ENCODE measurements at regions not wholly inside any gene's neighbourhood (a gene's known extent, or its start where the extent isn't known, plus 50 kb on each side); places are given as distances from the start of the nearest gene placed in this dataset.

DNA sequence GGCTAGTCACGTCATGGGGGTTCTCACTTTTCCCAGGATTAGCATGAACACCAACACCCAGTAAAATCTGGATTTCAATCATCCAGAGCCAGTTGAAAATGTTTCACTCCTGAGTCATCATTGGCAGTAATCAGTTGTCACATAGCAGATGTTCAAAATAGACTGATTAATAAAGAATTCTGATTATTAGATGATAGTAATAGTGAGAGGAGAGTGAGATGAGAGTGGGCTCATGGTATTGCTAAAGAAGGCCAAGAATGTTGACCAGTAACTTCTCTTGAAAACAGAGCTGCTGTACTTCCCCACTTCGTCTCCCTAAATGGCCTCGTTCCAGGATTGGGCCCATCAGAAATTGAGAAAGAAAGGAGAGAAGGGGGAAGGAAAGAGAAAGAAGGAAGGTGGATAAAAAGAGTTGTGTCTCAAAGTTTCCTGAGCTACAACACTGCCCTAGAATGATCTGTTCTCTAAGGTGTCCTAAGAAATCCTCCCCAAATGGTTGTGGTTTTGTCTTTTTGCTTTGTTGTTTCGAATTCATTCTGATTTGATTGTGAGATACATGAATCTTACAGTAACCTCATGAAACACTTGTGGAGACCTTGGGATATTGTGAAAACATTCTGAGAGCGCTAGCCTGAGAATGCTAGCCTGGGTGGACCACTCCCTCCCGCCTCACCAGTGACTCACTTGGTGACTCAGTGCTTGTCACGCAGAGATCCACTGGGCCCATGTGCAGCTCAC is 502.2 kb upstream of the JARID2 start:
- H3K9me3 Mint-ChIP-seq, result peaks cover 7% of the 10 kb centered on the region
- peak; percentile 80 for DNase-seq
- peak overlapping the region; percentile 19 for H3K4me3 Mint-ChIP-seq
- ChIA-PET CTCF (no interaction called here), POLR2A (interaction anchor here (0.6 to 2.3 kb wide), 6 partner anchors 10 to 107 kb away, joined by 3 to 5 read pairs (median 3); no protein-coding TSS in a partner anchor)
- H3K27me3 Mint-ChIP-seq, result no peaks in the 10 kb centered on the region
- peak overlapping the region; percentile 89 for H3K27ac Mint-ChIP-seq
- peaks cover 61% of the 10 kb centered on the region for H3K4me1 Mint-ChIP-seq
- peaks cover 22% of the 10 kb centered on the region for H3K36me3 Mint-ChIP-seq (ENCODE audit: low read depth)

GRCh38 chr6:14744212-14744556 is 501.7 kb upstream of the JARID2 start:
- peak overlapping the region; percentile 89 for H3K27ac Mint-ChIP-seq
- peaks cover 65% of the 10 kb centered on the region for H3K4me1 Mint-ChIP-seq
- H3K9me3 Mint-ChIP-seq, result peaks cover 7% of the 10 kb centered on the region
- DNase-seq, result no peak
- H3K36me3 Mint-ChIP-seq (ENCODE audit: low read depth), result peaks cover 22% of the 10 kb centered on the region
- no peaks in the 10 kb centered on the region for H3K27me3 Mint-ChIP-seq
- ChIA-PET CTCF (no interaction called here), POLR2A (interaction anchor here (0.6 to 2.3 kb wide), 6 partner anchors 10 to 108 kb away, joined by 3 to 5 read pairs (median 3); no protein-coding TSS in a partner anchor)
- no peak overlapping the region for H3K4me3 Mint-ChIP-seq

DNA sequence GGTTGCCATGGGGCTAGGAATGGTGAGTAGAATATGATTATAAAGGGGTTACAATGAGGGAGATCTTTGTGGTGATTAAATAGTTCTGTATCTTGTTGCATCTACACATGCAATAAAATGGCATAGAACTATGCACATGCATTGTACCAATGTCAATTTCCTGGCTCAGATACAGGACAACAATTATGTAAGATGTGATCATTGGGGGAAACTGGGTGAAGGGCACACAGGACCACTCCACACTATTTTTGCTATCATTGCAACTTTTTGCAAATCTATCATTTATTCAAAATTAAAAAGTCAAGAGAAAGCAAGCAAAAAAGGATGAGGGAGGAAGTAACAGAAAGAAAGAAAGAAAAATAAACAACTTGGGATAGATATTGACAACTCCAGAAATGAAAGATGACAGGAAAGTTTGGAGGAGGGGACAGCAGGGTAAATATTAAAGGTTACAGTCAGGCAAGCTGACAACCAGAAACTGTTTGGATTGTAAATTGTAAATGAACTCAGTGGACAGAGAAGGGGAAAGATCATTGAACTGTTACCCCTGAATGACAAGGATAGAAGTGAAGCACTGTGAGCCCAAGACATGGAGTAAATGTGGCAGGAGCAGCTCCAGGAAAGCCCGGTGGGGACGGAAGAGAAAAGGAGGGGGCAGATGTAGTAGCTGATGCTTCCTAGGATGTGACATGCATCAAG is 499.6 kb upstream of the JARID2 start:
- Mint-ChIP-seq H3K27ac (no peak overlapping the region), H3K36me3 (ENCODE audit: low read depth) (peaks cover 8% of the 10 kb centered on the region), H3K9me3 (peaks cover 4% of the 10 kb centered on the region), H3K4me1 (peaks cover 69% of the 10 kb centered on the region), H3K4me3 (no peak overlapping the region), H3K27me3 (no peaks in the 10 kb centered on the region)
- CTCF ChIA-PET, result no interaction called here
- POLR2A ChIA-PET, result interaction anchor here (0.9 kb wide), 1 partner anchor 9 kb away, joined by 3 read pairs; no protein-coding TSS in a partner anchor
- DNase-seq, result no peak

DNA sequence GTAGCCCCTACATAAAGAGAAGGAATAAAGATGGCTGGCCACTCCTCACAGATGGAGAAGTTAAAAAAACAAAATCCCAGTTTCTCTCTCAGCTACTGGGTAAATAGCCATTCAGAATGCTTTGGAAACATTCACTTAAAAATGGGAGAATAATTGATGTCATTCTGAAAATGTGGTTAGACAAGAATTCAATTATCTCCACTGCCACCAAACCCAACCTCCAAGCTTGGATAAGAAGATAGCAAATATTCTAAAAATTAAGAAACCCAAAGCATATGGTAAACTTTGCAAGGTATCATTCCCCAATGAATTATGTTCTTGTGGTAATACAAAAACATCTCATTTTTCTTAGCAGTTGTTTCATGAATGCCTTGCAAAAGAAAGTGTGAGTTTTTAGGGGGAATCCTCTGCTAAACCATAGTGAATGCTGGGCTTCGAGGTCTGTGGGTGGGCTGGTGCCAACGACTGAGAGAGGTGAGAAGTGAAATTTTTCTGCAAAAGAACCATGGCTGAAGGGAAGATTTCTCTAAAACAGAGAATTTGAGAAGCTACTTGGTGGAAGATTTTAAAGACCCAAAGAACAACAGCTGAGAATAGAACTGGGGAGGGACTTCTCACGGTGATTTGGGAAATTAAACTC is 497.9 kb upstream of the JARID2 start:
- Mint-ChIP-seq H3K4me1 (peaks cover 57% of the 10 kb centered on the region), H3K27ac (peak overlapping the region; percentile 37), H3K27me3 (no peaks in the 10 kb centered on the region), H3K9me3 (no peaks in the 10 kb centered on the region), H3K4me3 (no peak overlapping the region), H3K36me3 (ENCODE audit: low read depth) (peaks cover 3% of the 10 kb centered on the region)
- ChIA-PET CTCF (interaction anchor here (1.0 kb wide), 1 partner anchor 82 kb away, joined by 3 read pairs; no protein-coding TSS in a partner anchor), POLR2A (interaction anchor here (0.7 to 1.5 kb wide), 3 partner anchors 15 to 129 kb away, joined by 3 to 5 read pairs (median 3); no protein-coding TSS in a partner anchor)
- DNase-seq, result no peak

DNA sequence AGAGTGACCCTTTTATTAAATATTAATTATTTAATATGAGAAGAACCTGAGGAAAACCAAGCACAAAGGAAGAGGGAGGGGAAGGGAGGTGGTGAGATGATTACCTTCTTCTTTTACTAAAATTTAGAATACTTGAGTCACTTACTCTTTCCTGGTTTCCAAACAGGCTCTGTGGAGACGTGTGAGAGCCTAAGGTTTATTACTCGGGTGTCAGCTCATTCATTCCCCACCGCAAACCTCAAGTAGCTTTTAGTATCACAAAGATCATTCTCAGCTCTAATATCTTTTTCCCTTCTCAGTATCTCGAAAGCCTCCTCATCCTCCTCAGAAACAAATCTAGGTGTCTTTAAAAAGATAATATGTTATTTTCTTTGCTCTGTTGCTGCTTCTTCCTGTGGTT is 497.2 kb upstream of the JARID2 start:
- Mint-ChIP-seq H3K27me3 (no peaks in the 10 kb centered on the region), H3K9me3 (no peaks in the 10 kb centered on the region), H3K27ac (peak overlapping the region; percentile 1), H3K4me1 (peaks cover 54% of the 10 kb centered on the region), H3K4me3 (peak overlapping the region; percentile 0), H3K36me3 (ENCODE audit: low read depth) (no peaks in the 10 kb centered on the region)
- ChIA-PET CTCF (interaction anchor here (1.0 kb wide), 1 partner anchor 83 kb away, joined by 3 read pairs; no protein-coding TSS in a partner anchor), POLR2A (interaction anchor here (0.7 to 1.5 kb wide), 3 partner anchors 15 to 128 kb away, joined by 3 to 5 read pairs (median 3); no protein-coding TSS in a partner anchor)
- DNase-seq, result peak; percentile 42

- no peaks in the 10 kb centered on the region for H3K27me3 Mint-ChIP-seq
- POLR2A ChIA-PET, result no interaction called here
- H3K27ac Mint-ChIP-seq, result no peak overlapping the region
- no peak for DNase-seq
- H3K4me3 Mint-ChIP-seq, result no peak overlapping the region
- peaks cover 56% of the 10 kb centered on the region for H3K4me1 Mint-ChIP-seq
- no peaks in the 10 kb centered on the region for H3K9me3 Mint-ChIP-seq
- CTCF ChIA-PET, result no interaction called here
- no peaks in the 10 kb centered on the region for H3K36me3 Mint-ChIP-seq (ENCODE audit: low read depth)
These were observed 495.7 kb upstream of the JARID2 start for GRCh38 chr6:14750059-14750661.

DNA sequence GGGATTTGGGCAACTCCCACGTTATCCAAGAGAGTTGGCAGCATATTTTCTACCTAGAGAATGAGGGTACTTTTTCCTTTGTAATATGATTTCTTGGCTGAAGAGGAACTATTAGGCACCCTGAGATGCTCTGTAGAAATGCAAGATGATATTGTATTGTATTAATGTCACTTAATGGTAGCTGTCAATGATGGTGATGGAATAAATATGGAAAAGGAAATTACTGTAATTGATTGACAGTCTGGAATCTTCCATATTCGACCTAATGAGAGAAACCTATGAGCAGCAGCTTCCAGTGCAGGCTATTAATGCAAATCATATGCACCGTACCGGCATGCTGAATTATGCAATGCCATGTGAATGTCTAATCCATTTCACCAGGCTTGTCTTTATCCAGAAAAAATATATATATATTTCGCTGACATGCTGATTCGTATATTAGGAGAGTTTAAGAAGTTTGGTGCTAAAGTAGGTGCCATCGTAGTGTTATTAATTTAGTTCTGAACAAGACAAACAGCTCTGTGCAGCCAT is 494.2 kb upstream of the JARID2 start:
- CTCF ChIA-PET, result no interaction called here
- H3K4me3 Mint-ChIP-seq, result no peak overlapping the region
- no peaks in the 10 kb centered on the region for H3K27me3 Mint-ChIP-seq
- no peaks in the 10 kb centered on the region for H3K9me3 Mint-ChIP-seq
- H3K27ac Mint-ChIP-seq, result no peak overlapping the region
- H3K4me1 Mint-ChIP-seq, result peaks cover 54% of the 10 kb centered on the region
- no peaks in the 10 kb centered on the region for H3K36me3 Mint-ChIP-seq (ENCODE audit: low read depth)
- POLR2A ChIA-PET, result no interaction called here
- no peak for DNase-seq

DNA sequence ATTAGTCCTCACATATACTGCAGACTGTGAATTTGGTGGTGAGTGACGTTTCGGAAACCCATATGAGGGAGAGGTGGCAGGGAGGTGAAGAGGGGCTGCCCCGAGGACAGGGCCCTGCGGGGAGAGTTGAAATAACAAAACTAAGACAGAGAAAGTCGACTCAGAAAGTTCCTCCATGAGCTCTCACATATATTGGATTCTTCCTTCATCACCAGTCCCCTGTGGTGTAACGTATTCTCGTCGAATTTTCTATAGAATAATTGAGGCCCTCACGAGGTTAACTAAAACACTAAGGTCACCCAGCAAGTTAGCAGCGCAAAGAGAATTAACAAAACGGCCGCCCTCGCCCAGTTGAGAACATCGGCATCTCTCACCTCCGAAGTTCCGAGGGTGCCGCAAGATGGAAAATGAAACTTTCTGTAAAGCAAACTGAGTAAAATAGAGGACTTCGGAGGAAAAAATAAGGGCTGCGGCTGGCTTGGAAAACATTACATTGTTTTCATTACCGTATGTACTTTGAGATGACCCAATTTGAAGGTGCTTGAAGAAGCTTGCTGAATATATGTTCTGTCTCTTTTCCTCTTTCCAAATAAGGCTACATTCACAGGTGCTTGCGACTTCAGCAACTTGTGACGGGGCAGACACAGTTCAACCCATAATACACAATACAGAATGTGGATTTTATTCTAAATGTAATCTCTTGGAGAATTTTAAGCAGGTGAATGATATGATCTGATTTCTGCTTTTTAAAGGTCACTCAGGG is 490.9 kb upstream of the JARID2 start:
- Mint-ChIP-seq H3K27ac (peak overlapping the region; percentile 88), H3K27me3 (no peaks in the 10 kb centered on the region), H3K9me3 (no peaks in the 10 kb centered on the region), H3K4me1 (peaks cover 38% of the 10 kb centered on the region), H3K4me3 (peak overlapping the region; percentile 70), H3K36me3 (ENCODE audit: low read depth) (no peaks in the 10 kb centered on the region)
- ChIA-PET CTCF (interaction anchor here (1.1 to 1.3 kb wide), 2 partner anchors 44 to 305 kb away, joined by 3 to 5 read pairs; no protein-coding TSS in a partner anchor), POLR2A (interaction anchor here (0.6 to 1.5 kb wide), 5 partner anchors 8 to 44 kb away, joined by 3 to 5 read pairs (median 3); no protein-coding TSS in a partner anchor)
- peak; percentile 68 for DNase-seq

- POLR2A ChIA-PET, result interaction anchor here (1.3 to 1.5 kb wide), 2 partner anchors 13 to 45 kb away, joined by 3 to 5 read pairs; no protein-coding TSS in a partner anchor
These were observed 489.5 kb upstream of the JARID2 start for GRCh38 chr6:14756340-14756739.

DNA sequence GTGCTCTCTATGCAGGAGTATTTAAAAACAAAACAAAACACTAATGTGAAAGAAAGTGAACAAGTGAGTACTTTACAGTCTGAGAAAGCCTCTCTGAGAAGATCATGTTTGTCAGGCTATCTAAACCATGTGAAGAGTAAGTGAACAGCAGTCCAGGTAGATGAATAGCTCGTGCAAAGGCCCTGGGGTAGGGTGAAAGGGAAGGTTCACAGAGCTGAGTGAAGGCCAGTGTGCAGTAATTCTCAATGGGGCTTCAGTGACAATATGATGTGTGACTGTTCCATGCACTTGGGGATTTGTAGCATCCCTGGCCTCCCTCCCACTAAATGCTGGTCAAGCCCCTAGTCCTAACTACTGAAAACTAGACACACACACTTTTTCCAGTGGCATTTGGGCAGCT is 488.9 kb upstream of the JARID2 start:
- H3K4me1 Mint-ChIP-seq, result peaks cover 35% of the 10 kb centered on the region
- no peaks in the 10 kb centered on the region for H3K27me3 Mint-ChIP-seq
- no peak for DNase-seq
- H3K27ac Mint-ChIP-seq, result no peak overlapping the region
- ChIA-PET CTCF (no interaction called here), POLR2A (no interaction called here)
- H3K4me3 Mint-ChIP-seq, result no peak overlapping the region
- no peaks in the 10 kb centered on the region for H3K36me3 Mint-ChIP-seq (ENCODE audit: low read depth)
- no peaks in the 10 kb centered on the region for H3K9me3 Mint-ChIP-seq

More at GRCh38 chr6:14756340-14756739, 489.5 kb upstream of the JARID2 start:
- no peak overlapping the region for H3K4me3 Mint-ChIP-seq
- no peak overlapping the region for H3K27ac Mint-ChIP-seq
- CTCF ChIA-PET, result no interaction called here
- DNase-seq, result no peak
- no peaks in the 10 kb centered on the region for H3K9me3 Mint-ChIP-seq
- H3K36me3 Mint-ChIP-seq (ENCODE audit: low read depth), result no peaks in the 10 kb centered on the region
- peaks cover 35% of the 10 kb centered on the region for H3K4me1 Mint-ChIP-seq
- no peaks in the 10 kb centered on the region for H3K27me3 Mint-ChIP-seq

GRCh38 chr6:14757418-14757817 is 488.5 kb upstream of the JARID2 start:
- ChIA-PET POLR2A (no interaction called here), CTCF (no interaction called here)
- Mint-ChIP-seq H3K4me3 (no peak overlapping the region), H3K9me3 (no peaks in the 10 kb centered on the region), H3K27ac (no peak overlapping the region), H3K4me1 (peaks cover 35% of the 10 kb centered on the region), H3K36me3 (ENCODE audit: low read depth) (no peaks in the 10 kb centered on the region), H3K27me3 (no peaks in the 10 kb centered on the region)
- no peak for DNase-seq

DNA sequence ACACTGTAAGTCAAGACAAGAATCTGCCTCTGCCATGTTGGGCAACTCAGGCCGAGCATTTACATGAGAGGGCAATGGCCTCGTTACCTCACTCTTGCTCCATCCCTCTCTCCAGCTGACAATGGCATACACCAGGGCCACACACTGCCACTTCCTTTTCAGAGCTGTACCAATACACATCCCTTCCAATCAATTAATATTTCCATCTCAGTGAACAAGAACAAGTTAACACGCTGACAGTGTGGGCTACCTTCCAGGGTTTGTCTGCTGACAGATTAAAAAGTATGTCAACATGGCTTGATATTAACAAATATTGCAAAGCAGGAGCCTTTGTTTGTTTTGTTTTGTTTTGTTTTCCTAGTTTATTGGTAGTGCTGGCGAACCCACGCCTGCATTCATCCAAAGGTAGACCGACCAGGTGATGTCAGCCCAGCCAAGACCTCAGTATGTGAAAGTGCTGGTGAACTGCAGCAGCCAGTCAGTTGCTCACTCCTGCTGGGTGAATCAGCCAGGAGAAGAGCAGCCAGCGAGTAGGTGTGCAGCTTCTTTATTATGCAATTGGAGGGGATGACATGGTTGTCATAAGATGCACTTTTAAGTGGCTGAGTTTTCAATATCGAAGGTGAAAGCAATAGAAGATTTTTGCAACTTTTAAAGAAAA is 487.3 kb upstream of the JARID2 start:
- DNase-seq, result no peak
- POLR2A ChIA-PET, result no interaction called here
- no peak overlapping the region for H3K4me3 Mint-ChIP-seq
- CTCF ChIA-PET, result no interaction called here
- peaks cover 38% of the 10 kb centered on the region for H3K4me1 Mint-ChIP-seq
- no peaks in the 10 kb centered on the region for H3K27me3 Mint-ChIP-seq
- no peak overlapping the region for H3K27ac Mint-ChIP-seq
- H3K36me3 Mint-ChIP-seq (ENCODE audit: low read depth), result no peaks in the 10 kb centered on the region
- H3K9me3 Mint-ChIP-seq, result no peaks in the 10 kb centered on the region

All from activated CD4-positive, alpha-beta memory T cell treated with anti-CD3 and anti-CD28 coated beads, Interleukin-2, amount 10 ng/mL, durations not matched to agents 7 days and 5 days (primary cell).